GM18511 (cell line): ENCODE measurements at regions not wholly inside any gene's neighbourhood (a gene's known extent, or its start where the extent isn't known, plus 50 kb on each side); places are given as distances from the start of the nearest gene placed in this dataset.

Experiments used
- ATAC-seq: cut with Tn5 transposase; IDR thresholded peaks from one replicate; pipeline ENCODE4 v1.9.1; 2021; ENCODE audit warnings: mild to moderate bottlenecking, moderate library complexity; ENCODE audit not compliant: unreplicated experiment

GRCh38 chr15:39320355-39320754, 260.5 kb upstream of the THBS1 start:
- no peak for ATAC-seq

- no peak for ATAC-seq
These were observed 260.0 kb upstream of the THBS1 start for GRCh38 chr15:39320886-39321285.

GRCh38 chr15:39321977-39322376, 258.9 kb upstream of the THBS1 start:
- ATAC-seq = no peak

GRCh38 chr15:39323157-39323556, 257.7 kb upstream of the THBS1 start:
- no peak for ATAC-seq

- no peak for ATAC-seq
These were observed 257.2 kb upstream of the THBS1 start for GRCh38 chr15:39323706-39324105.

GRCh38 chr15:39326306-39326975, 254.4 kb upstream of the THBS1 start:
- ATAC-seq = no peak

- no peak for ATAC-seq
These were observed 253.7 kb upstream of the THBS1 start for GRCh38 chr15:39327005-39327730.

- no peak for ATAC-seq
These were observed 250.8 kb upstream of the THBS1 start for GRCh38 chr15:39330061-39330460.

- no peak for ATAC-seq
These were observed 249.3 kb upstream of the THBS1 start for GRCh38 chr15:39331584-39331983.

GRCh38 chr15:39332846-39333245, 248.0 kb upstream of the THBS1 start:
- ATAC-seq = no peak

- ATAC-seq = no peak
These were observed 247.5 kb upstream of the THBS1 start for GRCh38 chr15:39333393-39333792.

GRCh38 chr15:39333896-39334295, 247.0 kb upstream of the THBS1 start:
- ATAC-seq = no peak

- no peak for ATAC-seq
These were observed 244.0 kb upstream of the THBS1 start for GRCh38 chr15:39336926-39337325.

GRCh38 chr15:39338251-39338650, 242.6 kb upstream of the THBS1 start:
- ATAC-seq = no peak

GRCh38 chr15:39340903-39341645, 239.8 kb upstream of the THBS1 start:
- ATAC-seq = no peak

GRCh38 chr15:39344662-39345141, 236.2 kb upstream of the THBS1 start:
- no peak for ATAC-seq

GRCh38 chr15:39345176-39345575, 235.7 kb upstream of the THBS1 start:
- ATAC-seq = no peak

- ATAC-seq = no peak
These were observed 233.4 kb upstream of the THBS1 start for GRCh38 chr15:39347453-39347852.

GRCh38 chr15:39350785-39351184, 230.1 kb upstream of the THBS1 start:
- no peak for ATAC-seq

- no peak for ATAC-seq
These were observed 226.7 kb upstream of the THBS1 start for GRCh38 chr15:39354189-39354588.

- no peak for ATAC-seq
These were observed 223.2 kb upstream of the THBS1 start for GRCh38 chr15:39357480-39358268.
